HS-5 (cell line): ENCODE measurements at regions not wholly inside any gene's neighbourhood (a gene's known extent, or its start where the extent isn't known, plus 50 kb on each side); places are given as distances from the start of the nearest gene placed in this dataset.
A peak's percentile ranks its signal among the peaks of the same experiment; 100 is the strongest.
"Not testable (repeated sequence)": the region's sequence is repeated elsewhere in the genome, so short reads cannot be mapped to it uniquely, and the experiment has no call there.

Experiments used
- DNase-seq: peaks from one replicate; pipeline ENCODE4 v3.0.0-alpha.2; 2012; ENCODE audit warnings: low read depth

DNA sequence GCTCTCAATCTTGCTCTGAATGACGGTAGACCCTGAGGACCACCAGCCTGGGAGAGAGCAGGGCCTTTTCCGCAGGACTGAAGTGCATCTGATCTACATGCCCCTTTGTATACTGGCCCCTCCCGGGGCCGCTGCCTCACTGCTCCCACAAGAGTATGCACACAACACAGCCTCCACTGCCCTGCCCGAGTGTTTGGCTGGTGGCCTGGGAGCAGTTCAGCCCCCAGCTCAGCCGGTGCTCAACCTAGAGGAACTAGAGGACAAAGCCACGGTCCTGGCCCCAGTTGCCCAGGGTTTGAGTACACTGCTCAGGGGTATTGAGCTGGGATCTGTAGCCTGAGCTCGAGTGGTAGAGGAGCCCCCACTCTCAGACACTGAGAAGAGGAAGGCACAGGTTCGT lies 118.9 kb upstream of the CAB39 start:
- DNase-seq = no peak

DNA sequence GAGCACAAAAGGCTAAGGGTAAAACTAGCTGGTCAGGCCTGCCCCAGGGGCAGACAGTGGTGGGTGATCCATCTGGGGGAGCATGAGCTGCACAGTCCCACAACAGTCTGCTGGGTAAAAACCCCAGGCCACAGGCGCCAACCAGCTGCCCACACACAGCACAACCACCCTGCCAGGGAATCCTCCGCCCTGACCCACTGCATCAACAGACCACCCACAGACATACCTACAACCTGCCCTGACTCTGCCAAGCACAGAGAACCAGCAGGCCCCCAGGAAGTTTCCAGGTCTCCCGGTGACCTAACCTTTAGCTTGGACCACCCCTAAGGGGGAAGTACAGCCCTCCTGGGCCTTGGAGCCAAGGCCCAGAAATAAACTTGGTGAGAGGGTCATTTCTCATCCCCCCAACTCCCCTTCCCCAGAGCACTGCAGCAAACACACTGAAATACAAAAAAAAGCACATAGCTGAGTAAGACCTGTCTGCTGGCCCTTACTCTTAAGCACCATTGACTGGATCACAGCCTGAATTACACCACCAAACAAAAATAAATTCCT lies 118.3 kb upstream of the CAB39 start:
- DNase-seq = no peak

GRCh38 chr2:230599853-230600252 lies 112.8 kb upstream of the CAB39 start:
- no peak for DNase-seq

DNA sequence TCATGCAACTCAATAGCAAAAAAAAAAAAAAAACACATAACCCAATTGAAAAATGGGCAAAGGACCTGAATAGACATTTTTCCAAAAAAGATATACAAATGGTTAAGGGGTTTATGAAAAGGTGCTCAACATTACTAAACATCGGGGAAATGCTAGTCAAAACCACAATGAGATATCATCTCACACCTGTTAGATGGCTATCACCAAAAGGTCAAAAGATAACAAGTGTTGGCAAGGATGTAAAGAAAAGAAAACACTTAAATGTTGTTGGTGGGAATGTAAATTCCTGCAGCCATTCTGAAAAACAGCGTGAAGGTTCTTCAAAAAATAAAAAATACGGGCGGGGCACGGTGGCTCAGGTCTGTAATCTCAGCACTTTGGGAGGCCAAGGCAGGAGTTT lies 112.4 kb upstream of the CAB39 start:
- DNase-seq = no peak

- DNase-seq = no peak
Observed at GRCh38 chr2:230600881-230601280, 111.8 kb upstream of the CAB39 start.

GRCh38 chr2:230601510-230601909 lies 111.1 kb upstream of the CAB39 start:
- DNase-seq = no peak

DNA sequence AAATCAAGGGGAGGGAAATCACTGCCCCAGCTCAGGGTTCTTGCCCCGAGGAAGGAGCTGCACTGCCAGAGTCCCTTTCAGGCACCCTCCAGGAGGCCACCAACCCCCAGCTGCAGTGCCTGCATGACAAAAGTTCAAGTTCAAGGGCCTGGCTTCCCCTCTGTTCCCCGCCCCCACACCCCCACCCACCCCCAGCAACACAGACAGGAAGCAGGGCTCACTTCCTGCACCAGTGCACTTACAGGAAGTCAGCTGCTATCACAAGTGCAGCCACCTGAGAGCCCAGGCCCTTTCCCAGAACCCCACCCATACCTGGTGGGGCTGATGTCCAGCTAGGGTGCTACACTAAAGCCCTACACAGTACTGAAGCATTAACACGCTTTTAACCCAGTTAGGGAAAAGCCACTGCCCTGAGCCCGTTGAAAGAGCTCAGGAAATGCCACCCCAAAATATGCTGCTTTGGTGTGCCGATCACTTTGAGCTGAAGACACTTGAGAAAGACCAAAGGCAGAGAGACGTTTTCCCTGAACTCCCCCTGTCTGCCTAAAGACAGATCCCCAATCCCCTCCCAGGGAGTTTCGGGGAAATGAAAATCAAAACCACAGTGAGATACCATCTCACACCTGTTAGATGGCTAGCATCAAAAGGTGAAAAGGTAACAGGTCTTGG lies 109.9 kb upstream of the CAB39 start:
- DNase-seq = no peak

DNA sequence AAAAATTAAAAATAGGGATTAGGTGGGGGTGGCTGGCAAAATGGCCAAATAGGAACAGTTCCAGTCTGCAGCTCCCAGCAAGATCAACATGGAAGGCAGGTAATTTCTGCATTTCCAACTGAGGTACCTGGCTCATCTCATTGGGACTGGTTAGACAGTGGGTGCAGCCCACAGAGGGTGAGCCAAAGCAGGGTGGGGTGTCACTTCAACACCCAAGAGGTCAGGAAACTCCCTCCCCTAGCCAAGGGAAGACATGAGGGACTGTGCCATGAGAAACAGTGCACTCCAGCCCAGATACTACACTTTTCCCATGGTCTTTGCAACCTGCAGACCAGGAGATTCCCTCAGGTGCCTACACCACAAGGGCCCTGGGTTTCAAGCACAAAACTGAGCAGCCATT lies 109.3 kb upstream of the CAB39 start:
- DNase-seq = not testable (repeated sequence)

- DNase-seq = not testable (repeated sequence)
Observed at GRCh38 chr2:230604158-230604557, 108.5 kb upstream of the CAB39 start.

- DNase-seq = no peak
Observed at GRCh38 chr2:230614040-230614439, 98.6 kb upstream of the CAB39 start.

DNA sequence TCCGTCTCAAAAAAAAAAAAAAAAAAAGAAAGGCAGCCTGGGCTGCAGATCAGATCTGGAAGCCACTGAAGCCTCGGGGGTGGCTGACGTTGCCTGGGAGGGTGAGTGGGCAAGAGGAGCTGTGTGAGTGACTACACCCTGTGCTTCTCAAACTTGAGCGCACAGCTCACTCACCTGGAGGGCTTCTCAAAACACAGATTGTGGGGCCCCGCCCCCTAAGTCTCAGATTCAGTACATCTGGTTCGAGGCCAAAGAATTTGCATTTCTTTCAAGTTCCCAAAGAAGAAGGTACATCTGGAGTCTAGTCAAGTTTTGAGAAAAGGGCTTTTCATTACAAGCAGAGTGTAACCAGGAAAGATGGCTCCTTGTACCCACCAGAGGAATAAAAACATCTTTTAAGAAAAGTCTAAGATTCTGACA lies 97.7 kb upstream of the CAB39 start:
- no peak for DNase-seq

- DNase-seq = peak; percentile 77
Observed at GRCh38 chr2:230617256-230617706, 95.4 kb upstream of the CAB39 start.

DNA sequence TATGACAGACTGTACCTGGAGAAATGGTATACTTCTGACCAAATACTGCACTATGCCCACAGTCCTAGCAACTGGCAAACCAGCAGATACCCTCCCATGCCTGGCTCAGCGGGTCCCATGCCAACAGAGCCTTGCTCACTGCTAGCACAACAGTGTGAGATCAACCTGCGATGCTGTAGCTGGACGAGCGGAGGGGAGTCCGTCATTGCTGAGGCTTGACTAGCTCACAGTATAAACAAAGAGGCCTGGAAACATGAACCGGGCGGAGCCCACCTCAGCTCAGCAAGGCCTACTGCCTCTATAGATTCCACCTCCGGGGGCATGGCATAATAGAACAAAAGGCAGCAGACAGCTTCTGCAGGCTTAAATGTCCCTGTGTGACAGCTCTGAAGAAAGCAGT lies 93.2 kb upstream of the CAB39 start:
- DNase-seq = no peak

GRCh38 chr2:230625220-230625619 lies 87.4 kb upstream of the CAB39 start:
- DNase-seq = not testable (repeated sequence)

DNA sequence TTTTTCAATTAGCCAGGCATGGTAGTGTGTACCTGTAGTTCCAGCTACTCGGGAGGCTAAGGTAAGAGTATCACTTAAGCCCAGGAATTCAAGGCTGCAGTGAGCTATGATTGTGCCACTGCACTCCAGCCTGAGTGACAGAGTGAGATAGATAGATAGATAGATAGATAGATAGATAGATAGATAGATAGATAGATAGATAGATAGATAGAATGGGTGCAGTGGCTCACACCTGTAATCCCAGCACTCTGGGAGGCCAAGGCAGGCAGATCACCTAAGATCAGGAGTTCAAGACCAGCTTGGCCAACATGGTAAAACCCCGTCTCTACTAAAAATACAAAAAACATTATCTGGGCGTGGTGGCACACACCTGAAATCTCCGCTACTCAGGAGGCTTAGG lies 85.6 kb upstream of the CAB39 start:
- DNase-seq = not testable (repeated sequence)

GRCh38 chr2:230627806-230628724 lies 84.6 kb upstream of the CAB39 start:
- DNase-seq = no peak

DNA sequence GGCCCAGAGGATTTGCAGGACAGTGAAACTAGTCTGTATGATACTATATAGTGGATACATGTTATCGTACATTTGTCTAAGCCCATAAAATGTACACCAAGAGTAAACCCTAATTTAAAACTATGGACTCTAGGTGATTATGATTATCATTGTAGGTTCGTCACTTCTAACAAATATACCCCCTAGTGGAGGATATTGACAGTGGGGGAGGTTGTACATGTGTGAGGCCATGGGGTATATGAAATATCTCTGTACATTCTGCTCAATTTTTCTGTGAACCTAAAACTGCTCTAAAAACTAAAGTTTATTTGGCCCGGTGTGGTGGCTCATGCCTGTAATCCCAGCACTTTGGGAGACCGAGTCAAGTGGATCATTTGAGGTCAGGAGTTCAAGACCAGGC lies 81.2 kb upstream of the CAB39 start:
- DNase-seq = no peak

DNA sequence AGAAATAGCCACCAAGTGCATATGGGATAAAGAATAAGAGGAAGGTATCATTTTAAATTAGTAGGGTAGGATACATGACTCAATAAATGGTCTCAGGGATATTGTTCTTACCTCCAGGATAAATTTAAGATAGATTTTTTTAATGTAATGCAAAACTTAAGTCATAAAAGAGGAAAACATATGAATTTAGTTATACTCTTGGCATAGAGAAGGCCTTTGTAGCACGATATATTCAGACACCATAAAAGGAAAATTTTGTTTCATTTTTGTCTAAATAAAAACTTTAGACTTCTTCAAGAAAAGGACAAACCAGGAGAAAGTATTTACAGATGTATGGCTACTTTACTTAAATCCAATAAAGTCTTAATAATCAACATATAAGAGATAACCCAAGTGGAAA lies 78.5 kb upstream of the CAB39 start:
- no peak for DNase-seq

GRCh38 chr2:230634721-230635313 lies 77.8 kb upstream of the CAB39 start:
- DNase-seq = not testable (repeated sequence)

DNA sequence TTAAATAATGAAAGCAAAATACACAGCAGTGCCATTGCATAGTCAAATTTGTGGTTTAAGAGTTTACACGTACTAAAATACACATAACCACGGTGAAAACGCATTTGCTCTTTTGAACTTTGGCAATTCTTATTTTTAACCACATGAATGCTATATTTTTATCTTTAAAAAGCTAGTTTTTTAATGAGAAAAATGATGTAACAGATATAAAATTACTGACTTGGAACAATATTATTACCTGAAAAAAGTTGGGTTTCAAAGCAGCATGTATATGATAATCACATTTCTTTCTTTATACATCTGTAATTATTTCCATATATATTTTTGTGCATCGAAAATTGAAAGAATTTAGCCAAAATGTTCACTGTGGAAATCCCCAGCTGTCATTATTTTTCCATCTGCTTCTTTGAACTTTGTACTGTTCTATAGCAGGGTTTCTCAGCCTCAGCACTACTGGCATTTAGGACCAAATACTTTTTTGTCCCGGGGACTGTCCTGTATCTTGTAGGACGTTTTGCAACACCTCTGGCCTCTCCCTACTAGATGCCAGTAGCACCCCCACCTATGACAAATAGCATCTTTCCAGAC lies 75.9 kb upstream of the CAB39 start:
- DNase-seq = no peak

- DNase-seq = not testable (repeated sequence)
Observed at GRCh38 chr2:230637486-230637885, 75.2 kb upstream of the CAB39 start.

GRCh38 chr2:230640540-230641011 lies 72.1 kb upstream of the CAB39 start:
- DNase-seq = no peak
